ENCODE measurements at regions not wholly inside any gene's neighbourhood (a gene's known extent, or its start where the extent isn't known, plus 50 kb on each side); places are given as distances from the start of the nearest gene placed in this dataset.

- TF ChIP-seq CTCF (IDR thresholded peaks at IDR 0.05), result no peak
- TF ChIP-seq EP300 (IDR thresholded peaks at IDR 0.05), result no peak
- TF ChIP-seq POLR2A (IDR thresholded peaks at IDR 0.05), result no peak
- no peak for TF ChIP-seq POLR2AphosphoS5 (IDR thresholded peaks at IDR 0.05)
Measured at GRCh38 chr1:195946500-195946899, 661.7 kb downstream of the KCNT2 start.
